Loucy (cell line): ENCODE measurements at regions not wholly inside any gene's neighbourhood (a gene's known extent, or its start where the extent isn't known, plus 50 kb on each side); places are given as distances from the start of the nearest gene placed in this dataset.

ENCODE experiments used
- H2AFZ ChIP-seq: fragments of 200-600 bp; sonication (generic); 2 replicates; pipeline ENCODE4 v1.6.0; 2016; ENCODE audit warnings: antibody characterized with exemption, mild to moderate bottlenecking, low read length, moderate library complexity
- H3F3A ChIP-seq: fragments of 200-600 bp; 2 replicates; pipeline ENCODE4 v1.6.0; 2016; ENCODE audit warnings: antibody characterized with exemption, low read depth, mild to moderate bottlenecking
- H3K27me3 ChIP-seq: fragments of 200-600 bp; sonication (generic); 2 replicates; pipeline ENCODE4 v1.6.1; 2014; ENCODE audit warnings: low read length, mild to moderate bottlenecking; ENCODE audit not compliant: insufficient read depth, poor library complexity, severe bottlenecking
- H3K36me3 ChIP-seq: fragments of 200-600 bp; sonication (generic); 2 replicates; pipeline ENCODE4 v1.6.1; 2016; ENCODE audit warnings: low read length; ENCODE audit not compliant: insufficient read depth
- H3K4me1 ChIP-seq: fragments of 200-600 bp; sonication (generic); 2 replicates; pipeline ENCODE4 v1.5.1; 2014; ENCODE audit warnings: low read length, mild to moderate bottlenecking; ENCODE audit not compliant: insufficient read depth, poor library complexity, severe bottlenecking
- H3K4me2 ChIP-seq: fragments of 200-600 bp; sonication (generic); 2 replicates; pipeline ENCODE4 v1.6.0; 2014; ENCODE audit warnings: antibody characterized with exemption, low read length, low read depth, mild to moderate bottlenecking; ENCODE audit not compliant: poor library complexity, severe bottlenecking
- H3K4me3 ChIP-seq: fragments of 200-600 bp; sonication (generic); 2 replicates; pipeline ENCODE4 v1.5.1; 2014; ENCODE audit warnings: low read length, mild to moderate bottlenecking, mixed read lengths; ENCODE audit not compliant: poor library complexity, severe bottlenecking
- H3K79me2 ChIP-seq: fragments of 200-600 bp; sonication (generic); 2 replicates; pipeline ENCODE4 v1.6.1; 2014; ENCODE audit warnings: low read length; ENCODE audit not compliant: insufficient read depth
- H3K9ac ChIP-seq: fragments of 200-600 bp; sonication (generic); 2 replicates; pipeline ENCODE4 v1.6.0; 2014; ENCODE audit warnings: mild to moderate bottlenecking, low read depth, low read length, moderate library complexity; ENCODE audit not compliant: poor library complexity, severe bottlenecking
- H3K9me2 ChIP-seq: fragments of 200-600 bp; sonication (generic); replicated peaks from 2 replicates; pipeline ENCODE4 v1.6.1; 2016; ENCODE audit warnings: low read depth, low read length, mixed read lengths
- H3K9me3 ChIP-seq: fragments of 200-600 bp; sonication (generic); 2 replicates; pipeline ENCODE4 v1.6.1; 2014; ENCODE audit warnings: mild to moderate bottlenecking, antibody characterized with exemption, low read length, low read depth; ENCODE audit not compliant: insufficient read depth
- H4K20me1 ChIP-seq: fragments of 200-600 bp; sonication (generic); 2 replicates; pipeline ENCODE4 v1.6.0; 2014; ENCODE audit warnings: antibody characterized with exemption, low read length, mild to moderate bottlenecking; ENCODE audit not compliant: insufficient read depth, poor library complexity, severe bottlenecking
- EZH2phosphoT487 ChIP-seq: fragments of 200-600 bp; IDR thresholded peaks from 2 replicates; pipeline ENCODE4 v1.6.1; 2018; ENCODE audit warnings: antibody characterized with exemption, mild to moderate bottlenecking, moderate library complexity, borderline replicate concordance
- TF ChIP-seq, protein P1 (sequence below): fragments of 200-600 bp; sonication (generic); conservative IDR thresholded peaks from 2 replicates; pipeline ENCODE4 v1.5.1; 2014; ENCODE audit warnings: mild to moderate bottlenecking, antibody characterized with exemption, low read length

DNA sequence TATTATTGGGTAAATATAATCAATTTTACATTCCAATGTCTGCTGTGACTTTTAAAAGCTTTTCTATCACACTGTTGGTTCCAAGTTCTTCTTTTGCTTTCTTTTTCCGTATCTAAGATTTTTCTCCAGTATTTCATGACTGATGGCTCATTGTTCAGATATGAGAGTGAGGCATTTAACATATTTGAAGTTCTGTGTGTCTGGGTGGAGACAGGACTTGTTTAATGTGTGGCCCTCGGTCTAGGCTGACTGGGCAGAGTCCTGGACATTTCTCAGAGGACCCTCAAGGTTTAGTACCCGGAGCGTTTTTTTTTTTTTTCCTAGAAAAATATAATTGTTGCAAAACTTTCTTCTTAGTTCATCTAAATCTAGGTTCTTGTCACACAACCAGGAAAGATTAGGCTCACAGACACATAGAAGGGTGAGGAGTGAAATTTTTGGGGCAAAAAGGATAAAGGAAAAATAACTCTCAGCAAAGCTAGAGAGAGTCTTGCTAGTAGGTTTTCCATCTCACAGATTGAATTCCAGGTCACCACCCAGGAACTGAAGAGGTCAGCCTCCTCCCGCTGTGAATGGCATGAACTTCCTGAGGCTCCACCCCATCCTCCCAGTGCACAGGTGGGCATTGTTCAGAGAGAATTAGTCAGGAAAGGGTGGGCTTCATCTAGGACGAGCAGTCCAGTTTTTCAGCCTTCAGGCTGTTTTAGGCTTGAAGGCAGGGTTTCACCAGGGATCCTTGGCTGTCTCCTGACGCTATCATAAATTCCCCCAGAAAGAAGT, 1002.4 kb upstream of the PCDH9 start:
- TF ChIP-seq EZH2phosphoT487, result no peak
- TF ChIP-seq, protein P1, sequence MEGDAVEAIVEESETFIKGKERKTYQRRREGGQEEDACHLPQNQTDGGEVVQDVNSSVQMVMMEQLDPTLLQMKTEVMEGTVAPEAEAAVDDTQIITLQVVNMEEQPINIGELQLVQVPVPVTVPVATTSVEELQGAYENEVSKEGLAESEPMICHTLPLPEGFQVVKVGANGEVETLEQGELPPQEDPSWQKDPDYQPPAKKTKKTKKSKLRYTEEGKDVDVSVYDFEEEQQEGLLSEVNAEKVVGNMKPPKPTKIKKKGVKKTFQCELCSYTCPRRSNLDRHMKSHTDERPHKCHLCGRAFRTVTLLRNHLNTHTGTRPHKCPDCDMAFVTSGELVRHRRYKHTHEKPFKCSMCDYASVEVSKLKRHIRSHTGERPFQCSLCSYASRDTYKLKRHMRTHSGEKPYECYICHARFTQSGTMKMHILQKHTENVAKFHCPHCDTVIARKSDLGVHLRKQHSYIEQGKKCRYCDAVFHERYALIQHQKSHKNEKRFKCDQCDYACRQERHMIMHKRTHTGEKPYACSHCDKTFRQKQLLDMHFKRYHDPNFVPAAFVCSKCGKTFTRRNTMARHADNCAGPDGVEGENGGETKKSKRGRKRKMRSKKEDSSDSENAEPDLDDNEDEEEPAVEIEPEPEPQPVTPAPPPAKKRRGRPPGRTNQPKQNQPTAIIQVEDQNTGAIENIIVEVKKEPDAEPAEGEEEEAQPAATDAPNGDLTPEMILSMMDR, result no peak
- Histone ChIP-seq H3K9me2 (no peaks in the 10 kb centered on the region), H2AFZ (no peak overlapping the region), H4K20me1 (no peaks in the 10 kb centered on the region), H3F3A (no peaks in the 10 kb centered on the region), H3K79me2 (no peaks in the 10 kb centered on the region), H3K9ac (no peak overlapping the region), H3K9me3 (no peaks in the 10 kb centered on the region), H3K27me3 (no peaks in the 10 kb centered on the region), H3K36me3 (no peaks in the 10 kb centered on the region), H3K4me3 (no peak overlapping the region), H3K4me2 (no peak overlapping the region), H3K4me1 (no peaks in the 10 kb centered on the region)

DNA sequence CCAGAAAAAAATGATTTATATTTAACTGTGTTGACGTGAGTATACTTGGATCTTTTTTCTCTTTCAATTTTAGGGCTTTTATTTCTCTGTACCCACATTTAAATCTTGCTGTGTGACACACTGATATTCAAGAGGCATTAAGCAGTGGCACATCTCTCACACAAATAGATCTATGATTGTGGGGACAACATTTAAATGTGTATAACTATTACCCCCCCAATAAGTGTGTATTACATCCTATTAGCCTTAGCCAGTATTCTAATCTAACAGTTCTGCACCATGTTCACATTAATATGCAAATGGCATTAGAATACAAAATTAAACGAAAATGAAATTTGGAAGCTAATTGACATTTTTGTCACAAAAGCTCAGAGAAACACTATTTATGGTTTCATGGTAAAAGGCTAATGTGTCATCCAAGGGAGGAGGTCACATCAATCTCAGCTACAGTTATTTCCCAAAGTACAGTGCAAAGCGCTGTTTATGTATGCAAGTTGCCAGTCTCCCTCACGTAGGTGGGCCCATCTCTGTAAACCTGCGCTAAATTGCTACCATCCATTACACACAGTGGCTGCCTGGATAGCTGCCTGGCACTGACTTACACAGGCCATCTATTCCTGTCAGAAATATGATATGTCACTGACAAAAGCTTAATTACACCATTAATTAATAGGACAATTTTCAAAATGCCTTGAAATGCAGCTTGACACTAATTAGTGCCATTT, 984.7 kb upstream of the PCDH9 start:
- no peak overlapping the region for H3K4me2 ChIP-seq
- H3K9me2 ChIP-seq, result no peaks in the 10 kb centered on the region
- H3K36me3 ChIP-seq, result no peaks in the 10 kb centered on the region
- no peaks in the 10 kb centered on the region for H3K4me1 ChIP-seq
- no peak overlapping the region for H3K9ac ChIP-seq
- H4K20me1 ChIP-seq, result no peaks in the 10 kb centered on the region
- no peaks in the 10 kb centered on the region for H3K9me3 ChIP-seq
- TF ChIP-seq, protein P1, result no peak
- TF ChIP-seq EZH2phosphoT487, result no peak
- no peaks in the 10 kb centered on the region for H3F3A ChIP-seq
- no peaks in the 10 kb centered on the region for H3K79me2 ChIP-seq
- no peak overlapping the region for H3K4me3 ChIP-seq
- no peak overlapping the region for H2AFZ ChIP-seq
- no peaks in the 10 kb centered on the region for H3K27me3 ChIP-seq

DNA sequence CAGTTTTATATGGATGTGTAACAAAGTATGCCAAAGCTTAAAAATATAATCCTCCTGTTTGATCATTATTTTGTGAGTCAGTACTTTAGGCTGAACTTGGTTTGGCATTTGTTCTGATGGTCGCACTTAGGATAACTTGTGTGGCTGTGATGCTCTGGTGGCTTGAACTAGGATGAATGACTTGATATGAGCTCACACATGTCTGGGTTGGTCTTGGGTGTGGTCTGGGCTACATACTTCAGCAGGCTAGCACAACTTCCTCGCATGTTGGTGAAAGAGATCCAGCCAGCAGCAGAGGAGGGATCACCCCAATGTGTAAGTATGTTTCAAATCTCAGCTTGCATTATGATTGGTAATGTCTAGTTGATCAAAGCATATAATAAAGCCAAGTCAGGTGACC, 969.1 kb upstream of the PCDH9 start:
- Histone ChIP-seq H3K4me1 (no peaks in the 10 kb centered on the region), H3K4me3 (no peak overlapping the region), H2AFZ (no peak overlapping the region), H3K27me3 (no peaks in the 10 kb centered on the region), H3K36me3 (no peaks in the 10 kb centered on the region), H3K9ac (no peak overlapping the region), H3K4me2 (no peak overlapping the region), H4K20me1 (no peaks in the 10 kb centered on the region), H3K9me2 (no peaks in the 10 kb centered on the region), H3F3A (no peaks in the 10 kb centered on the region), H3K9me3 (no peaks in the 10 kb centered on the region), H3K79me2 (no peaks in the 10 kb centered on the region)
- no peak for TF ChIP-seq EZH2phosphoT487
- TF ChIP-seq, protein P1, result no peak
